ENCODE measurements at regions not wholly inside any gene's neighbourhood (a gene's known extent, or its start where the extent isn't known, plus 50 kb on each side); places are given as distances from the start of the nearest gene placed in this dataset.

DNA sequence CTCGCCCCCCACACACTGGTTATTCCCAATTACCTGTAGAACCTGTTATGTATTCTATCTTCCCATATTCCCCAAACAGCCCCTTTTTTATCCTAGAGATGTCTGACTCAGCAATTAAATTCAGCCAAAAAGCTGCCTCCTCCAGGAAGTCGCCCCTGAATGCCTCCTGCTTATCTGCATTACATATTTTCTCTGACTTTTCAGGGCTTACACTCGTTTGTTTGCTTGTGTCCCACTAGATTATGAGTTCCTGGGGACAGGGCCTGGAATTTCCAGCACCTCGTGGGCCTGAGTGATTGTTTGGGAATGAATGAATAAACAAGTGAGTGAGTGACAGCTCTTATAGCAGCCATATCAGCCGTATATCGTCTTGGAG lies 99.3 kb upstream of the RFLNA start:
- no peak for TF ChIP-seq POLR2A (IDR thresholded peaks at IDR 0.05; ENCODE audit: extremely low read depth, insufficient read length)
- TF ChIP-seq, protein P1, sequence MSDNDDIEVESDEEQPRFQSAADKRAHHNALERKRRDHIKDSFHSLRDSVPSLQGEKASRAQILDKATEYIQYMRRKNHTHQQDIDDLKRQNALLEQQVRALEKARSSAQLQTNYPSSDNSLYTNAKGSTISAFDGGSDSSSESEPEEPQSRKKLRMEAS (IDR thresholded peaks at IDR 0.05; ENCODE audit: low read depth, low read length) = no peak
- TF ChIP-seq, protein P2, sequence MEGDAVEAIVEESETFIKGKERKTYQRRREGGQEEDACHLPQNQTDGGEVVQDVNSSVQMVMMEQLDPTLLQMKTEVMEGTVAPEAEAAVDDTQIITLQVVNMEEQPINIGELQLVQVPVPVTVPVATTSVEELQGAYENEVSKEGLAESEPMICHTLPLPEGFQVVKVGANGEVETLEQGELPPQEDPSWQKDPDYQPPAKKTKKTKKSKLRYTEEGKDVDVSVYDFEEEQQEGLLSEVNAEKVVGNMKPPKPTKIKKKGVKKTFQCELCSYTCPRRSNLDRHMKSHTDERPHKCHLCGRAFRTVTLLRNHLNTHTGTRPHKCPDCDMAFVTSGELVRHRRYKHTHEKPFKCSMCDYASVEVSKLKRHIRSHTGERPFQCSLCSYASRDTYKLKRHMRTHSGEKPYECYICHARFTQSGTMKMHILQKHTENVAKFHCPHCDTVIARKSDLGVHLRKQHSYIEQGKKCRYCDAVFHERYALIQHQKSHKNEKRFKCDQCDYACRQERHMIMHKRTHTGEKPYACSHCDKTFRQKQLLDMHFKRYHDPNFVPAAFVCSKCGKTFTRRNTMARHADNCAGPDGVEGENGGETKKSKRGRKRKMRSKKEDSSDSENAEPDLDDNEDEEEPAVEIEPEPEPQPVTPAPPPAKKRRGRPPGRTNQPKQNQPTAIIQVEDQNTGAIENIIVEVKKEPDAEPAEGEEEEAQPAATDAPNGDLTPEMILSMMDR (IDR thresholded peaks at IDR 0.05; ENCODE audit: low read depth, low read length) = no peak
